GM12872 (cell line): ENCODE measurements at regions not wholly inside any gene's neighbourhood (a gene's known extent, or its start where the extent isn't known, plus 50 kb on each side); places are given as distances from the start of the nearest gene placed in this dataset.

ENCODE experiments used
- CTCF ChIP-seq: IDR thresholded peaks from 3 replicates; pipeline ENCODE4 v1.5.1; 2011; ENCODE audit warnings: low read depth, mild to moderate bottlenecking, low read length, moderate library complexity; ENCODE audit not compliant: insufficient read depth

GRCh38 chr6:16018626-16019025, 110.3 kb upstream of the MYLIP start:
- no peak for TF ChIP-seq CTCF

GRCh38 chr6:16007146-16007545, 121.7 kb upstream of the MYLIP start:
- no peak for TF ChIP-seq CTCF

- no peak for TF ChIP-seq CTCF
Measured at GRCh38 chr6:16006681-16007080, 122.2 kb upstream of the MYLIP start.

GRCh38 chr6:16004934-16005679, 123.8 kb upstream of the MYLIP start:
- no peak for TF ChIP-seq CTCF

- no peak for TF ChIP-seq CTCF
Measured at GRCh38 chr6:16003197-16003491, 125.7 kb upstream of the MYLIP start.

GRCh38 chr6:16002332-16003196, 126.3 kb upstream of the MYLIP start:
- no peak for TF ChIP-seq CTCF

- no peak for TF ChIP-seq CTCF
Measured at GRCh38 chr6:16001158-16001557, 127.7 kb upstream of the MYLIP start.
